HepG2 (cell line): ENCODE measurements at regions not wholly inside any gene's neighbourhood (a gene's known extent, or its start where the extent isn't known, plus 50 kb on each side); places are given as distances from the start of the nearest gene placed in this dataset.

ENCODE experiments used
- CTCF ChIP-seq: sonication (generic); formaldehyde crosslinking; IDR thresholded peaks from 2 replicates; pipeline ENCODE4 v1.5.0; 2020; ENCODE audit warnings: mild to moderate bottlenecking, missing genetic modification reagents, moderate library complexity
- POLR2A ChIP-seq, 2 experiments: IDR thresholded peaks; 2 replicates each; pipeline ENCODE4 v1.6.1; 2011; ENCODE audit warnings: low read depth in 2 of 2, low read length in 2 of 2, mild to moderate bottlenecking in 1 of 2, moderate library complexity in 1 of 2; ENCODE audit not compliant: insufficient read depth in 1 of 2
- RAD21 ChIP-seq: fragments of 450-650 bp; formaldehyde crosslinking; IDR thresholded peaks from 2 replicates; pipeline ENCODE4 v1.5.0; 2020; ENCODE audit warnings: mild to moderate bottlenecking
- ZBTB10 ChIP-seq: sonication (generic); formaldehyde crosslinking; IDR thresholded peaks from 2 replicates; pipeline ENCODE4 v1.4.0; 2020; ENCODE audit warnings: missing genetic modification reagents, borderline replicate concordance
- ZNF556 ChIP-seq: sonication (generic); formaldehyde crosslinking; IDR thresholded peaks from 2 replicates; pipeline ENCODE4 v1.4.0; 2020; ENCODE audit warnings: mild to moderate bottlenecking, missing genetic modification reagents, borderline replicate concordance

- TF ChIP-seq CTCF (no peak), POLR2A (IDR thresholded peaks at IDR 0.05; ENCODE audit: insufficient read depth in 1 of 2, low read depth in 2 of 2, low read length in 2 of 2) (no peak), RAD21 (no peak), ZBTB10 (CRISPR knock-in tag) (no peak), ZNF556 (no peak)
Observed at GRCh38 chr2:144328938-144329337, 191.0 kb downstream of the ZEB2 start.
